IMR-90 (cell line): ENCODE measurements at regions not wholly inside any gene's neighbourhood (a gene's known extent, or its start where the extent isn't known, plus 50 kb on each side); places are given as distances from the start of the nearest gene placed in this dataset.

ENCODE experiments used
- ATAC-seq: fragments of 200-7000 bp; cut with Tn5 transposase; 2 replicates; pipeline ENCODE4 v1.9.1; 2020; ENCODE audit warnings: low read depth, mild to moderate bottlenecking, moderate library complexity
- BruUV-seq: library from RNA; stranded (reverse); fragments of 400-500 nt; replicated peaks from 2 replicates; lab custom pipeline; 2021; lab: Mats Ljungman, UMichigan
- CTCF ChIA-PET: fragments of 300-600 bp; formaldehyde crosslinking; extraction: SDS; loops from one replicate; lab custom pipeline; 2021; ENCODE audit warnings: antibody characterized with exemption; lab: Yijun Ruan, JAX
- POLR2A ChIA-PET: fragments of 300-600 bp; sonication (Branson Sonifier 250); formaldehyde crosslinking; loops from one replicate; lab custom pipeline; 2022; ENCODE audit warnings: antibody characterized with exemption; ENCODE audit not compliant: unreplicated experiment; lab: Charles Lee
- DNase-seq: peaks from one replicate; pipeline ENCODE4 v3.0.0; 2013
- H2AFZ ChIP-seq: replicated peaks from 2 replicates; pipeline ENCODE3; 2013; ENCODE audit warnings: low read length, mild to moderate bottlenecking; ENCODE audit not compliant: poor library complexity
- H2AK5ac ChIP-seq: 2 replicates; pipeline ENCODE4 v1.6.1; 2013; ENCODE audit warnings: low read depth, low read length, inconsistent platforms
- H2AK9ac ChIP-seq: replicated peaks from 2 replicates; pipeline ENCODE3; 2013; ENCODE audit warnings: mild to moderate bottlenecking, low read depth, low read length, moderate library complexity; ENCODE audit not compliant: poor library complexity
- H2BK120ac ChIP-seq: 2 replicates; pipeline ENCODE4 v1.6.1; 2013; ENCODE audit warnings: low read depth, low read length, inconsistent platforms
- H2BK15ac ChIP-seq: 3 replicates; pipeline ENCODE4 v1.6.1; 2013; ENCODE audit warnings: low read depth, low read length, inconsistent platforms
- H2BK20ac ChIP-seq: 2 replicates; pipeline ENCODE4 v1.6.1; 2013; ENCODE audit warnings: low read depth, mild to moderate bottlenecking, inconsistent platforms, low read length, moderate library complexity
- H2BK5ac ChIP-seq: 2 replicates; pipeline ENCODE4 v1.6.1; 2013; ENCODE audit warnings: mild to moderate bottlenecking, low read depth, low read length, inconsistent platforms; ENCODE audit not compliant: poor library complexity, severe bottlenecking
- H3K14ac ChIP-seq: replicated peaks from 2 replicates; pipeline ENCODE4 v1.6.1; 2013; ENCODE audit warnings: low read depth, low read length, inconsistent platforms
- H3K18ac ChIP-seq: 2 replicates; pipeline ENCODE4 v1.6.1; 2013; ENCODE audit warnings: low read depth, low read length, control low read depth
- H3K23ac ChIP-seq: 2 replicates; pipeline ENCODE4 v1.6.1; 2013; ENCODE audit warnings: low read depth, low read length, inconsistent platforms
- H3K27ac ChIP-seq: 2 replicates; pipeline ENCODE4 v1.5.1; 2013; ENCODE audit warnings: mild to moderate bottlenecking, control low read depth, low read length; ENCODE audit not compliant: insufficient read depth
- H3K27me3 ChIP-seq: 2 replicates; pipeline ENCODE4 v1.6.1; 2013; ENCODE audit warnings: low read length; ENCODE audit not compliant: control insufficient read depth, insufficient read depth
- H3K36me3 ChIP-seq: 2 replicates; pipeline ENCODE4 v1.6.1; 2013; ENCODE audit warnings: low read length, mixed read lengths; ENCODE audit not compliant: control insufficient read depth, insufficient read depth
- H3K4ac ChIP-seq: 2 replicates; pipeline ENCODE4 v1.6.1; 2013; ENCODE audit warnings: low read depth, low read length, inconsistent platforms
- H3K4me1 ChIP-seq: 2 replicates; pipeline ENCODE4 v1.6.1; 2013; ENCODE audit warnings: low read length, mixed read lengths; ENCODE audit not compliant: control insufficient read depth, insufficient read depth
- H3K4me2 ChIP-seq: 2 replicates; pipeline ENCODE4 v1.6.1; 2013; ENCODE audit warnings: low read depth, mild to moderate bottlenecking, control low read depth, low read length, moderate library complexity
- H3K4me3 ChIP-seq: 2 replicates; pipeline ENCODE4 v1.5.1; 2013; ENCODE audit warnings: low read depth, mild to moderate bottlenecking, control low read depth, low read length, moderate library complexity; ENCODE audit not compliant: insufficient read depth
- H3K56ac ChIP-seq: 2 replicates; pipeline ENCODE4 v1.6.1; 2013; ENCODE audit warnings: low read length, inconsistent platforms; ENCODE audit not compliant: insufficient read depth; ENCODE audit errors: extremely low read depth
- H3K79me1 ChIP-seq, 2 experiments: 2 replicates each; pipeline ENCODE4 v1.6.1; 2013; ENCODE audit warnings: low read length in 2 of 2, inconsistent platforms in 1 of 2, low read depth in 1 of 2
- H3K9ac ChIP-seq: 2 replicates; pipeline ENCODE4 v1.6.1; 2013; ENCODE audit warnings: low read depth, low read length, control low read depth
- H3K9me1 ChIP-seq: 2 replicates; pipeline ENCODE4 v1.6.1; 2013; ENCODE audit warnings: low read length, inconsistent platforms; ENCODE audit not compliant: insufficient read depth
- H3K9me3 ChIP-seq: 2 replicates; pipeline ENCODE4 v1.6.1; 2013; ENCODE audit warnings: low read length; ENCODE audit not compliant: control insufficient read depth, insufficient read depth
- H4K20me1 ChIP-seq: 2 replicates; pipeline ENCODE4 v1.6.1; 2013; ENCODE audit warnings: low read length, inconsistent platforms; ENCODE audit not compliant: insufficient read depth
- H4K5ac ChIP-seq: 2 replicates; pipeline ENCODE4 v1.6.1; 2013; ENCODE audit warnings: mild to moderate bottlenecking, low read depth, low read length, control low read depth
- H4K8ac ChIP-seq, 2 experiments: 2 replicates each; pipeline ENCODE4 v1.6.1; 2013; ENCODE audit warnings: low read depth in 2 of 2, low read length in 2 of 2, control low read depth in 1 of 2, inconsistent platforms in 1 of 2
- H4K91ac ChIP-seq: 2 replicates; pipeline ENCODE4 v1.6.1; 2013; ENCODE audit warnings: low read depth, low read length, inconsistent platforms; ENCODE audit not compliant: insufficient read depth
- BHLHE40 ChIP-seq: fragments of 150-350 bp; IDR thresholded peaks from 2 replicates; pipeline ENCODE4 v1.6.1; 2016; ENCODE audit warnings: mild to moderate bottlenecking, low read depth, low read length
- CEBPB ChIP-seq: IDR thresholded peaks from 2 replicates; pipeline ENCODE4 v1.6.1; 2012; ENCODE audit warnings: low read depth, low read length, improper control_type of control experiment
- CHD1 ChIP-seq: IDR thresholded peaks from 2 replicates; pipeline ENCODE4 v1.6.1; 2012; ENCODE audit warnings: low read depth, low read length, improper control_type of control experiment
- FOS ChIP-seq: fragments of 150-350 bp; IDR thresholded peaks from 2 replicates; pipeline ENCODE4 v1.6.1; 2016; ENCODE audit warnings: low read depth, low read length
- MAFK ChIP-seq: IDR thresholded peaks from 2 replicates; pipeline ENCODE4 v1.6.1; 2012; ENCODE audit warnings: low read depth, low read length, improper control_type of control experiment
- MAZ ChIP-seq: IDR thresholded peaks from 2 replicates; pipeline ENCODE4 v1.6.1; 2012; ENCODE audit warnings: low read depth, mild to moderate bottlenecking, low read length, improper control_type of control experiment, moderate library complexity, borderline replicate concordance
- MXI1 ChIP-seq: IDR thresholded peaks from 2 replicates; pipeline ENCODE4 v1.6.1; 2012; ENCODE audit warnings: low read depth, mild to moderate bottlenecking, low read length, moderate library complexity, borderline replicate concordance
- NFE2L2 ChIP-seq: fragments of 150-350 bp; IDR thresholded peaks from 2 replicates; pipeline ENCODE4 v1.6.1; 2016; ENCODE audit warnings: low read depth, mild to moderate bottlenecking, low read length
- POLR2A ChIP-seq: IDR thresholded peaks from 2 replicates; pipeline ENCODE4 v1.6.1; 2012; ENCODE audit warnings: mild to moderate bottlenecking, low read depth, low read length
- RCOR1 ChIP-seq: IDR thresholded peaks from 2 replicates; pipeline ENCODE4 v1.6.1; 2012; ENCODE audit warnings: mild to moderate bottlenecking, low read length, improper control_type of control experiment; ENCODE audit not compliant: insufficient replicate concordance
- RFX5 ChIP-seq: IDR thresholded peaks from 2 replicates; pipeline ENCODE4 v1.8.0; 2012; ENCODE audit warnings: low read depth, mild to moderate bottlenecking, low read length, moderate library complexity
- SMC3 ChIP-seq: fragments of 150-350 bp; IDR thresholded peaks from 2 replicates; pipeline ENCODE4 v1.6.1; 2016; ENCODE audit warnings: low read depth, mild to moderate bottlenecking, antibody characterized with exemption, low read length, moderate library complexity
- WGBS, 2 experiments: methylation state at CpG; one replicate each; pipeline versions ENCODE4 v1.1.5 to v1.1.7; 2013; ENCODE audit warnings: missing lambda C conversion rate in 2 of 2; ENCODE audit not compliant: insufficient read length in 1 of 2; ENCODE audit errors: extremely low coverage in 2 of 2; 5-methylcytosine and 5-hydroxymethylcytosine counted together
- dilution Hi-C: fragments of 300-500 bp; cut with HindIII; formaldehyde crosslinking; loops from one replicate; pipeline ENCODE4 v1.14.3; 2018; ENCODE audit warnings: low sequenced_read_pairs; ENCODE audit not compliant: unreplicated experiment
- in situ Hi-C: fragments of 300-500 bp; cut with MboI; formaldehyde crosslinking; loops from 3 replicates; pipeline ENCODE4 v1.14.3; 2019; ENCODE audit warnings: low sequenced_read_pairs, inconsistent platforms, mixed read lengths
- intact Hi-C: fragments of 100-400 bp; cut with micrococcal nuclease; formaldehyde crosslinking; loops from 2 replicates; pipeline ENCODE4 v1.10.0; 2022
- TF ChIP-seq, protein P1 (sequence below): fragments of 150-350 bp; IDR thresholded peaks from 2 replicates; pipeline ENCODE4 v1.6.1; 2016; ENCODE audit warnings: low read depth, mild to moderate bottlenecking, low read length, moderate library complexity, borderline replicate concordance
- TF ChIP-seq, protein P2 (sequence below): fragments of 150-350 bp; IDR thresholded peaks from 2 replicates; pipeline ENCODE4 v1.6.1; 2017; ENCODE audit warnings: mild to moderate bottlenecking, antibody characterized with exemption, low read length, low read depth
- TF ChIP-seq, protein P3 (sequence below): conservative IDR thresholded peaks from 2 replicates; pipeline ENCODE4 v1.5.1; 2012; ENCODE audit warnings: mild to moderate bottlenecking, low read depth, low read length, improper control_type of control experiment

DNA sequence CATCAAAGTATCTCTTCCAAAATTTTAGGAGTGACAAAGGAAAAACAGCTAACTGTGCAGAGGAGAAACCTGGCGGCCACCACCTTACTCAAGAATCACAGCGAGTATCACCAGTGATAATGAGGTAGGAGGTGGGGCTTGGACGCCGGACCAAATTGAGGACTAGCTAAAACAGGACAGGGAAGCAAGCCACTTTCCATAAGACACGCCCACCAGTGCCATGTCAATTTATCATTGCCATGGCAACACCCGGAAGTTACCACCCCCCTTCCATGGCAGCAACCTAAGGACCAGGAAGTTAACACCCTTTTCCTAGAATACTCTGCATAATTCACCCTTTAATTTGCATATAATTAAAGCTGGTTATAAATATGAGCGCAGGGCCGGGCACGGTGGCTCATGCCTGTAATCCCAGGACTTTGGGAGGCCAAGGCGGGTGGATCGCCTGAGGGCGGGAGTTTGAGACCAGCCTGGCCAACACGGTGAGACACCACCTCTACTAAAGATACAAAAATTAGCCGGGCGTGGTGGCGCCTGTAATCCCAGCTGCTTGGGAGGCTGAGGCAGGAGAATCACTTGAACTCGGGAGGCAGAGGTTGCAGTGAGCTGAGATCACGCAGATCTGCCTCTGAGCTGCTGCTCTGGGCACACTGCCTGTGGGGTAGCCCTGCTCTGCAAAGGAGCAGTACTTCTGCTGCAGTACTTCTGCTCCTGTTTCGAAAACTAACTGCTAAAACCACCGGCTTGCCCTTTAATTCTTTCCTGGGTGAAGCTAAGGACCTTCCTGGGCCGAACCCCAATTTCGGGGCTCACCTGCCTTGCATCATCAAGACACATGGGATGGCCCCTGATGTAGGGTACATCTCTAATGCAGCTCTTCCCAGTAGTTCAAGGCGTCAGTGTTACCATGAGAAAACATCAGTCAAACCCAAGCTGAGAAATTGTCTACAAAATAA, 116.7 kb downstream of the HMX1 start:
- H4K20me1 ChIP-seq = no peaks in the 10 kb centered on the region
- no peak overlapping the region for H2BK120ac ChIP-seq
- H4K5ac ChIP-seq = no peak overlapping the region
- H4K8ac ChIP-seq = no peak overlapping the region
- no peak overlapping the region for H3K27ac ChIP-seq
- H3K23ac ChIP-seq = no peak overlapping the region
- no peaks in the 10 kb centered on the region for H3K79me1 ChIP-seq
- no peaks in the 10 kb centered on the region for H3K4me1 ChIP-seq
- no peak overlapping the region for H4K91ac ChIP-seq
- no peak overlapping the region for H2AFZ ChIP-seq
- no peaks in the 10 kb centered on the region for H3K36me3 ChIP-seq
- H3K4me2 ChIP-seq = no peak overlapping the region
- no peak overlapping the region for H2BK15ac ChIP-seq
- in situ Hi-C loops = no loop called here
- H2BK5ac ChIP-seq = no peak overlapping the region
- no peak overlapping the region for H3K56ac ChIP-seq
- H3K14ac ChIP-seq = no peak overlapping the region
- no peak for ATAC-seq
- H3K27me3 ChIP-seq = no peaks in the 10 kb centered on the region
- H3K18ac ChIP-seq = no peak overlapping the region
- H3K9me3 ChIP-seq = no peaks in the 10 kb centered on the region
- no peak overlapping the region for H2AK5ac ChIP-seq
- no peak for DNase-seq
- no TSS peak for BruUV-seq
- ChIA-PET CTCF (no interaction called here), POLR2A (no interaction called here)
- no peak overlapping the region for H2AK9ac ChIP-seq
- H3K4me3 ChIP-seq = no peak overlapping the region
- H2BK20ac ChIP-seq = no peak overlapping the region
- dilution Hi-C loops = no loop called here
- H3K9ac ChIP-seq = no peak overlapping the region
- H3K4ac ChIP-seq = no peak overlapping the region
- intact Hi-C loops = no loop called here
- no peaks in the 10 kb centered on the region for H3K9me1 ChIP-seq
- 80% methylated on average over 2 of the region's 23 CpGs; no CpG with 5 or more reads in 1 of the 2 experiments for WGBS, 2 experiments
- TF ChIP-seq MAZ (no peak), CEBPB (no peak), SMC3 (no peak), FOS (no peak), NFE2L2 (no peak), CHD1 (no peak), MAFK (no peak), RFX5 (no peak), POLR2A (no peak), MXI1 (no peak), RCOR1 (no peak), BHLHE40 (no peak)
- TF ChIP-seq, protein P1, sequence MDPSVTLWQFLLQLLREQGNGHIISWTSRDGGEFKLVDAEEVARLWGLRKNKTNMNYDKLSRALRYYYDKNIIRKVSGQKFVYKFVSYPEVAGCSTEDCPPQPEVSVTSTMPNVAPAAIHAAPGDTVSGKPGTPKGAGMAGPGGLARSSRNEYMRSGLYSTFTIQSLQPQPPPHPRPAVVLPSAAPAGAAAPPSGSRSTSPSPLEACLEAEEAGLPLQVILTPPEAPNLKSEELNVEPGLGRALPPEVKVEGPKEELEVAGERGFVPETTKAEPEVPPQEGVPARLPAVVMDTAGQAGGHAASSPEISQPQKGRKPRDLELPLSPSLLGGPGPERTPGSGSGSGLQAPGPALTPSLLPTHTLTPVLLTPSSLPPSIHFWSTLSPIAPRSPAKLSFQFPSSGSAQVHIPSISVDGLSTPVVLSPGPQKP = no peak
- TF ChIP-seq, protein P2, sequence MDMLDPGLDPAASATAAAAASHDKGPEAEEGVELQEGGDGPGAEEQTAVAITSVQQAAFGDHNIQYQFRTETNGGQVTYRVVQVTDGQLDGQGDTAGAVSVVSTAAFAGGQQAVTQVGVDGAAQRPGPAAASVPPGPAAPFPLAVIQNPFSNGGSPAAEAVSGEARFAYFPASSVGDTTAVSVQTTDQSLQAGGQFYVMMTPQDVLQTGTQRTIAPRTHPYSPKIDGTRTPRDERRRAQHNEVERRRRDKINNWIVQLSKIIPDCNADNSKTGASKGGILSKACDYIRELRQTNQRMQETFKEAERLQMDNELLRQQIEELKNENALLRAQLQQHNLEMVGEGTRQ = no peak
- TF ChIP-seq, protein P3, sequence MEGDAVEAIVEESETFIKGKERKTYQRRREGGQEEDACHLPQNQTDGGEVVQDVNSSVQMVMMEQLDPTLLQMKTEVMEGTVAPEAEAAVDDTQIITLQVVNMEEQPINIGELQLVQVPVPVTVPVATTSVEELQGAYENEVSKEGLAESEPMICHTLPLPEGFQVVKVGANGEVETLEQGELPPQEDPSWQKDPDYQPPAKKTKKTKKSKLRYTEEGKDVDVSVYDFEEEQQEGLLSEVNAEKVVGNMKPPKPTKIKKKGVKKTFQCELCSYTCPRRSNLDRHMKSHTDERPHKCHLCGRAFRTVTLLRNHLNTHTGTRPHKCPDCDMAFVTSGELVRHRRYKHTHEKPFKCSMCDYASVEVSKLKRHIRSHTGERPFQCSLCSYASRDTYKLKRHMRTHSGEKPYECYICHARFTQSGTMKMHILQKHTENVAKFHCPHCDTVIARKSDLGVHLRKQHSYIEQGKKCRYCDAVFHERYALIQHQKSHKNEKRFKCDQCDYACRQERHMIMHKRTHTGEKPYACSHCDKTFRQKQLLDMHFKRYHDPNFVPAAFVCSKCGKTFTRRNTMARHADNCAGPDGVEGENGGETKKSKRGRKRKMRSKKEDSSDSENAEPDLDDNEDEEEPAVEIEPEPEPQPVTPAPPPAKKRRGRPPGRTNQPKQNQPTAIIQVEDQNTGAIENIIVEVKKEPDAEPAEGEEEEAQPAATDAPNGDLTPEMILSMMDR = no peak
